MM.1S (cell line): ENCODE measurements at regions not wholly inside any gene's neighbourhood (a gene's known extent, or its start where the extent isn't known, plus 50 kb on each side); places are given as distances from the start of the nearest gene placed in this dataset.

Source experiments
- DNase-seq: peaks from one replicate; pipeline ENCODE4 v3.0.0-alpha.2; 2015
- H2AFZ ChIP-seq: fragments of 300-600 bp; sonication (generic); 2 replicates; pipeline ENCODE4 v1.6.0; 2016; ENCODE audit warnings: antibody characterized with exemption, low read length
- H3F3A ChIP-seq: fragments of 300-600 bp; sonication (generic); 2 replicates; pipeline ENCODE4 v1.6.1; 2016; ENCODE audit warnings: mild to moderate bottlenecking, antibody characterized with exemption, low read length, moderate library complexity, mixed read lengths; ENCODE audit not compliant: insufficient read depth
- H3K27ac ChIP-seq: fragments of 300-600 bp; sonication (generic); 2 replicates; pipeline ENCODE4 v1.5.1; 2016; ENCODE audit warnings: mild to moderate bottlenecking, low read length
- H3K27me3 ChIP-seq: fragments of 300-600 bp; sonication (generic); replicated peaks from 2 replicates; pipeline ENCODE4 v1.6.0; 2016; ENCODE audit warnings: low read length; ENCODE audit not compliant: insufficient read depth
- H3K36me3 ChIP-seq: fragments of 300-600 bp; sonication (generic); replicated peaks from 2 replicates; pipeline ENCODE4 v1.6.1; 2016; ENCODE audit warnings: mild to moderate bottlenecking, low read length, mixed read lengths; ENCODE audit not compliant: insufficient read depth
- H3K4me1 ChIP-seq: fragments of 300-600 bp; sonication (generic); 2 replicates; pipeline ENCODE4 v1.6.1; 2016; ENCODE audit warnings: low read length, mixed read lengths
- H3K4me2 ChIP-seq: fragments of 300-600 bp; sonication (generic); 2 replicates; pipeline ENCODE4 v1.6.0; 2016; ENCODE audit warnings: low read depth, low read length
- H3K4me3 ChIP-seq: fragments of 300-600 bp; sonication (generic); 2 replicates; pipeline ENCODE4 v1.5.1; 2016; ENCODE audit warnings: low read length, mixed read lengths
- H3K79me2 ChIP-seq: fragments of 300-600 bp; sonication (generic); 2 replicates; pipeline ENCODE4 v1.6.1; 2016; ENCODE audit warnings: mixed run types, low read length, mixed read lengths
- H3K9ac ChIP-seq: fragments of 300-600 bp; sonication (generic); 2 replicates; pipeline ENCODE4 v1.6.1; 2016; ENCODE audit warnings: low read length, mixed read lengths
- H3K9me2 ChIP-seq: fragments of 300-600 bp; sonication (generic); replicated peaks from 2 replicates; pipeline ENCODE4 v1.6.1; 2016; ENCODE audit warnings: mild to moderate bottlenecking, low read length, mixed read lengths; ENCODE audit not compliant: insufficient read depth
- H3K9me3 ChIP-seq: fragments of 300-600 bp; sonication (generic); replicated peaks from 2 replicates; pipeline ENCODE4 v1.6.1; 2016; ENCODE audit warnings: mild to moderate bottlenecking, low read length, mixed read lengths; ENCODE audit not compliant: insufficient read depth
- H4K20me1 ChIP-seq: fragments of 300-600 bp; sonication (generic); 2 replicates; pipeline ENCODE4 v1.6.1; 2016; ENCODE audit warnings: mild to moderate bottlenecking, low read length, moderate library complexity, mixed read lengths; ENCODE audit not compliant: insufficient read depth
- EZH2 ChIP-seq: fragments of 300-600 bp; sonication (generic); optimal IDR thresholded peaks from 2 replicates; pipeline ENCODE3; 2017; ENCODE audit warnings: low read depth, mild to moderate bottlenecking, antibody characterized with exemption, low read length, mixed read lengths
- EZH2phosphoT487 ChIP-seq: fragments of 300-600 bp; sonication (generic); IDR thresholded peaks from 2 replicates; pipeline ENCODE4 v1.6.1; 2018; ENCODE audit warnings: antibody characterized with exemption, low read length
- TF ChIP-seq, protein P1 (sequence below): fragments of 300-600 bp; sonication (generic); IDR thresholded peaks from 2 replicates; pipeline ENCODE4 v1.5.1; 2016; ENCODE audit warnings: antibody characterized with exemption, low read length, mixed read lengths

DNA sequence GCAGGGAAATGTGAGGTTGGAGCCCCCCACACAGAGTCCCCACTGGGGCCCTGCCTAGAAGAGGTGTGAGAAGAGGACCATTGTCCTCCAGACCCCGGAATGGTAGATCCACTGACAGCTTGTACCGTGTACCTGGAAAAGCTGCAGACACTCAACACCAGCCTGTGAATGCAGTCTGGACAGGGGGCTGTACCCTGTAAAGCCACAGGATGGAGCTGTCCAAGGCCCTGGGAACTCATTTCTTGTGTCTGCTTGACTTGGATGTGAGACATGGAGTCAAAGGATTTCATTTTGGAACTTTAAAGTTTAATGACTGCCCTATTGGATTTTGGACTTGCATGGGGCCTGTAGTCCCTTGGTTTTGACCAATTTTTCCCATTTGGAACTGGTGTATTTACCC is 535.0 kb upstream of the MEF2C start:
- no peak overlapping the region for H3K27ac ChIP-seq
- DNase-seq, result no peak
- H3K79me2 ChIP-seq, result no peaks in the 10 kb centered on the region
- no peaks in the 10 kb centered on the region for H3K36me3 ChIP-seq
- H3F3A ChIP-seq, result no peaks in the 10 kb centered on the region
- H4K20me1 ChIP-seq, result no peaks in the 10 kb centered on the region
- H3K9me3 ChIP-seq, result no peaks in the 10 kb centered on the region
- no peak overlapping the region for H3K4me2 ChIP-seq
- TF ChIP-seq EZH2 (no peak), EZH2phosphoT487 (no peak)
- TF ChIP-seq, protein P1, sequence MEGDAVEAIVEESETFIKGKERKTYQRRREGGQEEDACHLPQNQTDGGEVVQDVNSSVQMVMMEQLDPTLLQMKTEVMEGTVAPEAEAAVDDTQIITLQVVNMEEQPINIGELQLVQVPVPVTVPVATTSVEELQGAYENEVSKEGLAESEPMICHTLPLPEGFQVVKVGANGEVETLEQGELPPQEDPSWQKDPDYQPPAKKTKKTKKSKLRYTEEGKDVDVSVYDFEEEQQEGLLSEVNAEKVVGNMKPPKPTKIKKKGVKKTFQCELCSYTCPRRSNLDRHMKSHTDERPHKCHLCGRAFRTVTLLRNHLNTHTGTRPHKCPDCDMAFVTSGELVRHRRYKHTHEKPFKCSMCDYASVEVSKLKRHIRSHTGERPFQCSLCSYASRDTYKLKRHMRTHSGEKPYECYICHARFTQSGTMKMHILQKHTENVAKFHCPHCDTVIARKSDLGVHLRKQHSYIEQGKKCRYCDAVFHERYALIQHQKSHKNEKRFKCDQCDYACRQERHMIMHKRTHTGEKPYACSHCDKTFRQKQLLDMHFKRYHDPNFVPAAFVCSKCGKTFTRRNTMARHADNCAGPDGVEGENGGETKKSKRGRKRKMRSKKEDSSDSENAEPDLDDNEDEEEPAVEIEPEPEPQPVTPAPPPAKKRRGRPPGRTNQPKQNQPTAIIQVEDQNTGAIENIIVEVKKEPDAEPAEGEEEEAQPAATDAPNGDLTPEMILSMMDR, result no peak
- no peaks in the 10 kb centered on the region for H3K27me3 ChIP-seq
- H3K9ac ChIP-seq, result no peak overlapping the region
- no peak overlapping the region for H3K4me3 ChIP-seq
- H2AFZ ChIP-seq, result no peak overlapping the region
- H3K4me1 ChIP-seq, result peaks cover 11% of the 10 kb centered on the region
- H3K9me2 ChIP-seq, result no peaks in the 10 kb centered on the region

DNA sequence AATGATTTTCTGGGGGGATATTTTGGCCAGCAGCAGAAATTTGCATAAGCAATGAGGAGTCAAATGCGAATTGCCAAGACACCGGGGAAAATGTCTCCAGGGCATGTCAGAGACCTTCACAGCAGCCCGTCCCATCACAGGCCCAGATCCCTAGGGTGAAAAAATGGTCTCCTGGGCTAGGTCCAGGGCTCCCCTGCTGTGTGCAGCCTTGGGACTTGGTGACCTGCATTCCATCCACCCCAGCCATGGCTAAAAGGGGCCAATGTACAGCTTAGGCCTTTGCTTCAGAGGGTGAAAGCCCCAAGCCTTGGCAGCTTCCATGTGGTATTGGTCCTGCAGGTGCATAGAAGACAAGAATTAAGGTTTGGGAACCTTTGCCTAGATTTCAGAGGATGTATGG is 534.5 kb upstream of the MEF2C start:
- Histone ChIP-seq H3K79me2 (no peaks in the 10 kb centered on the region), H2AFZ (no peak overlapping the region), H3K9ac (no peak overlapping the region), H3K4me1 (peaks cover 11% of the 10 kb centered on the region), H3K9me3 (no peaks in the 10 kb centered on the region), H4K20me1 (no peaks in the 10 kb centered on the region), H3K4me2 (no peak overlapping the region), H3K4me3 (no peak overlapping the region), H3K27me3 (no peaks in the 10 kb centered on the region), H3K9me2 (no peaks in the 10 kb centered on the region), H3K27ac (no peak overlapping the region), H3K36me3 (no peaks in the 10 kb centered on the region), H3F3A (no peaks in the 10 kb centered on the region)
- TF ChIP-seq EZH2phosphoT487 (no peak), EZH2 (no peak)
- TF ChIP-seq, protein P1, result no peak
- DNase-seq, result no peak

DNA sequence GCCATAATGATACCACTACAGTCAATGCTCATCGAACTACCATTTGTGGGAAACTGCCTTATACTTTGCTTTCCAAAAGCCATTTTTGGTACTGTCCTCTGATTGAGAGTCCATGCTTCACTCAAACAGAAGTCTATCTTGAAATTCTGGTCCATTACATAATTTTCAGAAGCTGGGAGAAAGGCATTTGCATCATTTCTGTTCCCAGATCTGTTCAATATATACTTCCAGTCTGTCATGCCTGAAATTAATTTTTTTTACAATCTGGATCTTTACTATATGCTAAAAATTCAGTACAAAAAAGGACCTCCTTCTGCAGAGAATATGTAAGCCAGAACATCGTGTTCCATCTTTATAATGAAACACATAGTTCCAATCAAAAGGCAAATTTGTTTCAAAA is 528.9 kb upstream of the MEF2C start:
- Histone ChIP-seq H3F3A (no peaks in the 10 kb centered on the region), H4K20me1 (no peaks in the 10 kb centered on the region), H3K9me3 (no peaks in the 10 kb centered on the region), H3K27ac (no peak overlapping the region), H2AFZ (no peak overlapping the region), H3K4me3 (no peak overlapping the region), H3K9ac (no peak overlapping the region), H3K36me3 (no peaks in the 10 kb centered on the region), H3K4me1 (no peaks in the 10 kb centered on the region), H3K4me2 (no peak overlapping the region), H3K79me2 (no peaks in the 10 kb centered on the region), H3K27me3 (no peaks in the 10 kb centered on the region), H3K9me2 (no peaks in the 10 kb centered on the region)
- DNase-seq, result no peak
- TF ChIP-seq, protein P1, result no peak
- no peak for TF ChIP-seq EZH2phosphoT487
- no peak for TF ChIP-seq EZH2
